B cell (primary cell): ENCODE measurements at regions not wholly inside any gene's neighbourhood (a gene's known extent, or its start where the extent isn't known, plus 50 kb on each side); places are given as distances from the start of the nearest gene placed in this dataset.

Experiments used
- ATAC-seq: fragments of 200-7000 bp; cut with Tn5 transposase; one replicate; pipeline ENCODE4 v1.10.0; 2021; ENCODE audit warnings: low read depth, mild to moderate bottlenecking, moderate number of reproducible peaks, moderate library complexity
- CTCF ChIA-PET: fragments of 350-600 bp; sonication (Branson Sonifier 250); formaldehyde crosslinking; loops from one replicate; lab custom pipeline; 2021; ENCODE audit warnings: antibody characterized with exemption, inconsistent platforms; lab: Charles Lee
- POLR2A ChIA-PET: fragments of 350-600 bp; sonication (Branson Sonifier 250); formaldehyde crosslinking; loops from one replicate; lab custom pipeline; 2021; ENCODE audit warnings: antibody characterized with exemption; lab: Charles Lee
- DNase-seq: peaks from one replicate; pipeline ENCODE4 v3.0.0; 2013
- H2AFZ ChIP-seq: 2 replicates; pipeline ENCODE4 v1.6.1; 2012; ENCODE audit warnings: mild to moderate bottlenecking, low read depth, low read length; ENCODE audit not compliant: insufficient read depth, poor library complexity, severe bottlenecking
- H3K27ac ChIP-seq, 2 donors: 1 replicate in 1 of 2; 2 replicates in 1 of 2; pipeline ENCODE4 v1.5.1; 2012 to 2013; ENCODE audit warnings: low read length in 2 of 2, mild to moderate bottlenecking in 2 of 2, moderate library complexity in 1 of 2
- H3K27me3 ChIP-seq, 4 experiments: fragments of 200-600 bp in 1 of 4; sonication (generic) in 1 of 4; replicated peaks in 1 of 4; 1 replicate in 2 of 4; 2 replicates in 2 of 4; pipeline versions ENCODE4 v1.6.1 to v1.7.0; 2013 to 2016; ENCODE audit warnings: low read length in 3 of 4, mild to moderate bottlenecking in 2 of 4, mixed read lengths in 1 of 4, moderate library complexity in 1 of 4; ENCODE audit not compliant: insufficient read depth in 4 of 4, control insufficient read depth in 3 of 4; ENCODE audit errors: control extremely low read depth in 1 of 4
- H3K36me3 ChIP-seq, 2 experiments: replicated peaks in 1 of 2; 1 replicate in 1 of 2; 2 replicates in 1 of 2; pipeline versions ENCODE4 v1.6.1 to v1.7.1; 2013; ENCODE audit warnings: low read length in 1 of 2; ENCODE audit not compliant: insufficient read depth in 2 of 2, control insufficient read depth in 1 of 2; ENCODE audit errors: control extremely low read depth in 1 of 2, extremely low read depth in 1 of 2
- H3K4me1 ChIP-seq, 2 donors: fragments of 200-600 bp in 1 of 2; sonication (generic) in 1 of 2; 1 replicate in 1 of 2; 2 replicates in 1 of 2; pipeline versions ENCODE4 v1.5.1 to v1.6.1; 2013 to 2017; ENCODE audit warnings: low read length in 2 of 2; ENCODE audit not compliant: control insufficient read depth in 2 of 2, insufficient read depth in 2 of 2
- H3K4me2 ChIP-seq: replicated peaks from 2 replicates; pipeline ENCODE3; 2012; ENCODE audit warnings: mild to moderate bottlenecking, low read depth, low read length; ENCODE audit not compliant: poor library complexity, severe bottlenecking
- H3K4me3 ChIP-seq, 5 experiments: fragments of 200-600 bp in 1 of 5; sonication (generic) in 1 of 5; 1 replicate in 3 of 5; 2 replicates in 2 of 5; pipeline versions ENCODE4 v1.5.1 to v1.7.0; 2011 to 2016; ENCODE audit warnings: low read length in 4 of 5, mild to moderate bottlenecking in 4 of 5, low read depth in 2 of 5, control low read depth in 1 of 5, moderate library complexity in 1 of 5; ENCODE audit not compliant: insufficient read depth in 1 of 5; ENCODE audit errors: control extremely low read depth in 1 of 5, extremely low read depth in 1 of 5
- H3K79me2 ChIP-seq: fragments of 200-600 bp; sonication (generic); one replicate; pipeline ENCODE4 v1.6.0; 2016; ENCODE audit warnings: low read length; ENCODE audit not compliant: control insufficient read depth, insufficient read depth
- H3K9ac ChIP-seq: fragments of 200-600 bp; sonication (generic); 2 replicates; pipeline ENCODE4 v1.6.1; 2017; ENCODE audit warnings: mild to moderate bottlenecking, low read length, moderate library complexity
- H3K9me3 ChIP-seq, 3 donors: one replicate each; pipeline versions ENCODE4 v1.6.1 to v1.7.1; 2013; ENCODE audit warnings: low read length in 2 of 3; ENCODE audit not compliant: control insufficient read depth in 2 of 3, insufficient read depth in 1 of 3; ENCODE audit errors: control extremely low read depth in 1 of 3
- H4K20me1 ChIP-seq: 2 replicates; pipeline ENCODE4 v1.6.0; 2012; ENCODE audit warnings: mild to moderate bottlenecking, low read length; ENCODE audit not compliant: insufficient read depth, control insufficient read depth, poor library complexity, severe bottlenecking
- H3K27ac Mint-ChIP-seq: one replicate; pipeline ENCODE4 v1.8.0; 2021; ENCODE audit warnings: mixed read lengths
- H3K27me3 Mint-ChIP-seq: one replicate; pipeline ENCODE4 v1.8.0; 2021; ENCODE audit warnings: mixed read lengths
- H3K4me1 Mint-ChIP-seq: one replicate; pipeline ENCODE4 v1.8.0; 2021; ENCODE audit warnings: mixed read lengths
- H3K4me3 Mint-ChIP-seq: one replicate; pipeline ENCODE4 v1.8.0; 2021; ENCODE audit warnings: mixed read lengths
- H3K9me3 Mint-ChIP-seq: one replicate; pipeline ENCODE4 v1.8.0; 2022; ENCODE audit warnings: mixed read lengths; ENCODE audit not compliant: insufficient read depth
- CTCF ChIP-seq: fragments of 200-600 bp; IDR thresholded peaks from one replicate; pipeline ENCODE4 v1.8.0; 2022; ENCODE audit warnings: antibody characterized with exemption, mild to moderate bottlenecking
- EZH2 ChIP-seq: IDR thresholded peaks from 2 replicates; pipeline ENCODE4 v1.6.1; 2012; ENCODE audit warnings: borderline replicate concordance, low read depth, mild to moderate bottlenecking, moderate library complexity, low read length; ENCODE audit not compliant: insufficient read depth, poor library complexity, severe bottlenecking
- WGBS: methylation state at CpG from one replicate; pipeline ENCODE4 v1.1.5; 2013; ENCODE audit warnings: missing lambda C conversion rate; ENCODE audit not compliant: insufficient coverage; 5-methylcytosine and 5-hydroxymethylcytosine counted together
- intact Hi-C: fragments of 100-400 bp; cut with micrococcal nuclease; formaldehyde crosslinking; loops from one replicate; pipeline ENCODE4 v1.10.0; 2022

- no peak overlapping the region for H2AFZ ChIP-seq
- Mint-ChIP-seq H3K4me3 (no peak overlapping the region), H3K9me3 (no peaks in the 10 kb centered on the region), H3K4me1 (no peaks in the 10 kb centered on the region), H3K27me3 (peaks cover 36% of the 10 kb centered on the region), H3K27ac (no peak overlapping the region)
- WGBS = 50% methylated on average over 1 of the region's 1 CpG
- H4K20me1 ChIP-seq = no peaks in the 10 kb centered on the region
- peaks cover 0 to 4% (median 0%) of the 10 kb centered on the region in 4 experiments for H3K27me3 ChIP-seq
- DNase-seq = no peak
- ChIA-PET CTCF (no interaction called here), POLR2A (no interaction called here)
- H3K4me1 ChIP-seq = no peaks in the 10 kb centered on the region
- H3K9ac ChIP-seq = no peak overlapping the region
- ATAC-seq = no peak
- no peak overlapping the region for H3K4me2 ChIP-seq
- H3K4me3 ChIP-seq = no peak overlapping the region
- no peaks in the 10 kb centered on the region for H3K36me3 ChIP-seq
- H3K27ac ChIP-seq = no peak overlapping the region
- H3K9me3 ChIP-seq = peaks cover 0 to 4% (median 0%) of the 10 kb centered on the region in 3 donors
- intact Hi-C loops = no loop called here
- H3K79me2 ChIP-seq = no peaks in the 10 kb centered on the region
- no peak for TF ChIP-seq EZH2
- no peak for TF ChIP-seq CTCF
Observed at GRCh38 chr10:118922226-118922625, 107.3 kb upstream of the NANOS1 start.

- H3K9ac ChIP-seq = no peak overlapping the region
- H3K79me2 ChIP-seq = no peaks in the 10 kb centered on the region
- intact Hi-C loops = no loop called here
- Mint-ChIP-seq H3K9me3 (no peaks in the 10 kb centered on the region), H3K4me1 (no peaks in the 10 kb centered on the region), H3K27ac (no peak overlapping the region), H3K27me3 (peaks cover 40% of the 10 kb centered on the region), H3K4me3 (no peak overlapping the region)
- H2AFZ ChIP-seq = no peak overlapping the region
- POLR2A ChIA-PET = no interaction called here
- H4K20me1 ChIP-seq = no peaks in the 10 kb centered on the region
- peaks cover 0 to 4% (median 0%) of the 10 kb centered on the region in 4 experiments for H3K27me3 ChIP-seq
- no peaks in the 10 kb centered on the region for H3K36me3 ChIP-seq
- TF ChIP-seq CTCF (no peak), EZH2 (no peak)
- ATAC-seq (no peak), DNase-seq (no peak)
- H3K4me3 ChIP-seq = no peak overlapping the region
- CTCF ChIA-PET = no interaction called here
- no peaks in the 10 kb centered on the region for H3K4me1 ChIP-seq
- 88% methylated on average over 1 of the region's 2 CpGs for WGBS
- no peak overlapping the region for H3K4me2 ChIP-seq
- H3K9me3 ChIP-seq = peaks cover 0 to 4% (median 0%) of the 10 kb centered on the region in 3 donors
- H3K27ac ChIP-seq = no peak overlapping the region
Observed at GRCh38 chr10:118922972-118923371, 106.5 kb upstream of the NANOS1 start.
